ENCODE measurements at regions not wholly inside any gene's neighbourhood (a gene's known extent, or its start where the extent isn't known, plus 50 kb on each side); places are given as distances from the start of the nearest gene placed in this dataset.

GRCh38 chr9:70466976-70467561 is 52.6 kb upstream of the KLF9 start (continued):
- TF ChIP-seq, protein P1, sequence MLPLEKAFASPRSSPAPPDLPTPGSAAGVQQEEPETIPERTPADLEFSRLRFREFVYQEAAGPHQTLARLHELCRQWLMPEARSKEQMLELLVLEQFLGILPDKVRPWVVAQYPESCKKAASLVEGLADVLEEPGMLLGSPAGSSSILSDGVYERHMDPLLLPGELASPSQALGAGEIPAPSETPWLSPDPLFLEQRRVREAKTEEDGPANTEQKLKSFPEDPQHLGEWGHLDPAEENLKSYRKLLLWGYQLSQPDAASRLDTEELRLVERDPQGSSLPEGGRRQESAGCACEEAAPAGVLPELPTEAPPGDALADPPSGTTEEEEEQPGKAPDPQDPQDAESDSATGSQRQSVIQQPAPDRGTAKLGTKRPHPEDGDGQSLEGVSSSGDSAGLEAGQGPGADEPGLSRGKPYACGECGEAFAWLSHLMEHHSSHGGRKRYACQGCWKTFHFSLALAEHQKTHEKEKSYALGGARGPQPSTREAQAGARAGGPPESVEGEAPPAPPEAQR (CRISPR knock-in tag; IDR thresholded peaks at IDR 0.05), result no peak

DNA sequence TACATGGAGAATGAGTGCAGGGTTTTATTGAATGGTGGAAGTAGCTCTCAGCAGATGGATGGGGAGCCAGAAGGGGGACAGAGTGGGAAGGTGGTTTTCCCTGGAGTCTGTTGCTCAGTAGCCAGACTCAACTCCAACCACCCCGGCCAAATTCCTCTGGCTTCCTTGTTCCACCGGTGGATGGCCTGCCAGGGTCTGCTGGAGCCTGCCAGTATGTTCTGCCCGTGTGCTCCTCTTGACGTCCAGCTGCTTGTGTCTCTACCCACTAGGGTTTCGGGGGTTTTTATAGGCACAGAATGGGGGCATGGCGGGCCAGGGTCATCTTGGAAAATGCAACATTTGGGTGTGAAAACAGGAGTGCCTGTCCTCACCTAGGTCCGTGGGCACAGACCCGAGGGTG is 51.4 kb upstream of the KLF9 start:
- TF ChIP-seq NFE2L1 (CRISPR knock-in tag; IDR thresholded peaks at IDR 0.05) (no peak), TP53 (CRISPR knock-in tag; IDR thresholded peaks at IDR 0.05) (no peak), CDX4 (CRISPR knock-in tag; IDR thresholded peaks at IDR 0.05; ENCODE audit: borderline replicate concordance) (no peak), ZNF317 (CRISPR knock-in tag; IDR thresholded peaks at IDR 0.05; ENCODE audit: borderline replicate concordance, low read depth) (no peak), RELA (CRISPR knock-in tag; IDR thresholded peaks at IDR 0.05; ENCODE audit: borderline replicate concordance) (no peak), ZBTB43 (CRISPR knock-in tag; IDR thresholded peaks at IDR 0.05) (no peak), NR3C1 (CRISPR knock-in tag; conservative IDR thresholded peaks at IDR 0.05; ENCODE audit: low read depth) (no peak), ETV6 (CRISPR knock-in tag; IDR thresholded peaks at IDR 0.05) (no peak), MXD4 (CRISPR knock-in tag; IDR thresholded peaks at IDR 0.05; ENCODE audit: borderline replicate concordance) (no peak), ARID4B (CRISPR knock-in tag; IDR thresholded peaks at IDR 0.05; ENCODE audit: borderline replicate concordance) (no peak), GABPB1 (CRISPR knock-in tag; IDR thresholded peaks at IDR 0.05) (no peak)
- TF ChIP-seq, protein P1 (CRISPR knock-in tag; IDR thresholded peaks at IDR 0.05), result no peak
- no peak overlapping the region for H3K27ac Mint-ChIP-seq
- no peaks in the 10 kb centered on the region for H3K9me3 Mint-ChIP-seq
- H3K4me1 Mint-ChIP-seq, result peaks cover 15% of the 10 kb centered on the region
- no peak overlapping the region for H3K4me3 Mint-ChIP-seq
- no peaks in the 10 kb centered on the region for H3K27me3 Mint-ChIP-seq (ENCODE audit: low read depth)
- ATAC-seq (no peak), DNase-seq (ENCODE audit: low spot score) (no peak)
- POLR2A ChIA-PET, result no interaction called here
- no peaks in the 10 kb centered on the region for H3K36me3 Mint-ChIP-seq
- CTCF ChIA-PET, result interaction anchor here (1.0 to 1.6 kb wide), 2 partner anchors 10 to 44 kb away, joined by 3 to 4 read pairs; no protein-coding TSS in a partner anchor

GRCh38 chr9:70465398-70465797 is 50.9 kb upstream of the KLF9 start:
- no peak; the same call in 1 of the 2 replicates for ATAC-seq
- no peak overlapping the region for H3K27ac Mint-ChIP-seq
- H3K9me3 Mint-ChIP-seq, result no peaks in the 10 kb centered on the region
- no peaks in the 10 kb centered on the region for H3K36me3 Mint-ChIP-seq
- no peaks in the 10 kb centered on the region for H3K27me3 Mint-ChIP-seq (ENCODE audit: low read depth)
- CTCF ChIA-PET, result interaction anchor here (1.0 to 1.6 kb wide), 2 partner anchors 9 to 45 kb away, joined by 3 to 4 read pairs; no protein-coding TSS in a partner anchor
- no peak overlapping the region for H3K4me3 Mint-ChIP-seq
- peak; percentile 19 for DNase-seq (ENCODE audit: low spot score)
- H3K4me1 Mint-ChIP-seq, result peaks cover 9% of the 10 kb centered on the region; the same call in 1 of the 2 replicates
- POLR2A ChIA-PET, result no interaction called here
- TF ChIP-seq NR1H2 (CRISPR knock-in tag; IDR thresholded peaks at IDR 0.05) (no peak), FOXJ3 (CRISPR knock-in tag; IDR thresholded peaks at IDR 0.05; ENCODE audit: borderline replicate concordance) (no peak), ELF4 (CRISPR knock-in tag; IDR thresholded peaks at IDR 0.05; ENCODE audit: low read depth) (no peak), SMAD4 (CRISPR knock-in tag; IDR thresholded peaks at IDR 0.05) (no peak), RORB (CRISPR knock-in tag; IDR thresholded peaks at IDR 0.05) (no peak)
- TF ChIP-seq, protein P2, sequence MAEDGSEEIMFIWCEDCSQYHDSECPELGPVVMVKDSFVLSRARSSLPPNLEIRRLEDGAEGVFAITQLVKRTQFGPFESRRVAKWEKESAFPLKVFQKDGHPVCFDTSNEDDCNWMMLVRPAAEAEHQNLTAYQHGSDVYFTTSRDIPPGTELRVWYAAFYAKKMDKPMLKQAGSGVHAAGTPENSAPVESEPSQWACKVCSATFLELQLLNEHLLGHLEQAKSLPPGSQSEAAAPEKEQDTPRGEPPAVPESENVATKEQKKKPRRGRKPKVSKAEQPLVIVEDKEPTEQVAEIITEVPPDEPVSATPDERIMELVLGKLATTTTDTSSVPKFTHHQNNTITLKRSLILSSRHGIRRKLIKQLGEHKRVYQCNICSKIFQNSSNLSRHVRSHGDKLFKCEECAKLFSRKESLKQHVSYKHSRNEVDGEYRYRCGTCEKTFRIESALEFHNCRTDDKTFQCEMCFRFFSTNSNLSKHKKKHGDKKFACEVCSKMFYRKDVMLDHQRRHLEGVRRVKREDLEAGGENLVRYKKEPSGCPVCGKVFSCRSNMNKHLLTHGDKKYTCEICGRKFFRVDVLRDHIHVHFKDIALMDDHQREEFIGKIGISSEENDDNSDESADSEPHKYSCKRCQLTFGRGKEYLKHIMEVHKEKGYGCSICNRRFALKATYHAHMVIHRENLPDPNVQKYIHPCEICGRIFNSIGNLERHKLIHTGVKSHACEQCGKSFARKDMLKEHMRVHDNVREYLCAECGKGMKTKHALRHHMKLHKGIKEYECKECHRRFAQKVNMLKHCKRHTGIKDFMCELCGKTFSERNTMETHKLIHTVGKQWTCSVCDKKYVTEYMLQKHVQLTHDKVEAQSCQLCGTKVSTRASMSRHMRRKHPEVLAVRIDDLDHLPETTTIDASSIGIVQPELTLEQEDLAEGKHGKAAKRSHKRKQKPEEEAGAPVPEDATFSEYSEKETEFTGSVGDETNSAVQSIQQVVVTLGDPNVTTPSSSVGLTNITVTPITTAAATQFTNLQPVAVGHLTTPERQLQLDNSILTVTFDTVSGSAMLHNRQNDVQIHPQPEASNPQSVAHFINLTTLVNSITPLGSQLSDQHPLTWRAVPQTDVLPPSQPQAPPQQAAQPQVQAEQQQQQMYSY (CRISPR knock-in tag; IDR thresholded peaks at IDR 0.05), result no peak
- TF ChIP-seq, protein P3, sequence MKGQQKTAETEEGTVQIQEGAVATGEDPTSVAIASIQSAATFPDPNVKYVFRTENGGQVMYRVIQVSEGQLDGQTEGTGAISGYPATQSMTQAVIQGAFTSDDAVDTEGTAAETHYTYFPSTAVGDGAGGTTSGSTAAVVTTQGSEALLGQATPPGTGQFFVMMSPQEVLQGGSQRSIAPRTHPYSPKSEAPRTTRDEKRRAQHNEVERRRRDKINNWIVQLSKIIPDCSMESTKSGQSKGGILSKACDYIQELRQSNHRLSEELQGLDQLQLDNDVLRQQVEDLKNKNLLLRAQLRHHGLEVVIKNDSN (CRISPR knock-in tag; IDR thresholded peaks at IDR 0.05), result no peak

Measured in WTC11 (cell line).